Tongue (tissue), 1 donor: ENCODE measurements at regions not wholly inside any gene's neighbourhood (a gene's known extent, or its start where the extent isn't known, plus 50 kb on each side); places are given as distances from the start of the nearest gene placed in this dataset.
A peak's percentile ranks its signal among the peaks of the same experiment; 100 is the strongest.
"Not testable (repeated sequence)": the region's sequence is repeated elsewhere in the genome, so short reads cannot be mapped to it uniquely, and the experiment has no call there.

Source experiments
- DNase-seq: peaks from one replicate; pipeline ENCODE4 v3.0.0-alpha.2; 2015

GRCh38 chr4:31375936-31376335 is 655.8 kb downstream of the PCDH7 start:
- no peak for DNase-seq

DNA sequence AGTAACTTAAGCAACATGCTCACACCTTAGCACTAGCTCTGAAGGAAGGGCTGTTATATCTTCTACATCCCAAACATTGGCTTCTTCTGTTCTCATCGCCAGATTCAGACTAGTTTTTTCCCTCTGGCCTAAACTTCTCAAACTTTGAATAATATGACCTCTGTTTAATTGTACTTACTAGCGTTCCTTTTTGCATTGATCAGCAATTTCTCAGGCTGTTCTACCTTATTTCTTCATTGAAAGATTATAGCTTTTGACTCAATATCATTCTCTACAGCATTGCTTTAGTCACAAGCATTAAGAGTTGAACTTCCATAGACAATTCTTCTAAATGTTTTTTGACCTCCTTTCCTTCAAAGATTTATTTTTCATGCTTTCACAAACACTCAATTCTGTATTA is 659.2 kb downstream of the PCDH7 start:
- DNase-seq, result no peak

DNA sequence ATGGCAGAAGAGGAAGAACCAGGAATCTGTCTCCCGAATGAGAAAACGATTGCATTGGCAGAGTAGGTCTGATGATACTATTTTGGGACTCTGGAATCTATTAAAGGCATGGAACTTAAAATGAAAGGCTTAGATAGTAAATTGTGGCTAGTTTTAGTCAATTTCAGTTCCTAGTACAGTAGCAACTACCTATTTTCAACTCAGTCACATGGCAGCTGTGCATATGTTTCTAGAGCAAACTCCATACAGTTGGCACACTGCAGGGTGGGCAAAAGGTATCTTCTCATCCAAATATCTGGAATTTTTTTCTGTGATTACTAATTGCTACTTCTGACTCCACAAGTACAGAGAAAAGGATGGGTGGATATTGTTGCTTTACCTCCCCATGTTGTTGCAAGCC is 663.6 kb downstream of the PCDH7 start:
- no peak for DNase-seq

DNA sequence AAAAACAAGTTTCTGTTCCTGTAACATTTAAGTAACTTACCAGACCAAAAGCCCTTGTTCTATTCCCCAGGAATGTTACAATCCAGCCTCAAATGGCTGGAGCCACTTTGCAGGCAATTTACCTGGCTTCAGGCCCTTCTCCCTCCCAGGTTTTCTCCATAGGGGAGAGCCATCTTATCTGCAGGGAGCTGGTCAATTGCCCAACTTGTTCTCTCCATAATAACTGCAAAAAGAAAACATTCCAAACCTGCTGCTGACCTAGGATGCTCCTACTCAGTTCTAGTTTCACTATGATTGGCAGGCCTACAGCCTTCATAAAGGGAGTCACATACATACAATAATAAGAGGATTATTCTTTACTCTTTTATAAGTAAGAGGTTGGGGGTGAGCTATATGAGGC is 670.7 kb downstream of the PCDH7 start:
- DNase-seq, result no peak

GRCh38 chr4:31391976-31392375 is 671.8 kb downstream of the PCDH7 start:
- no peak for DNase-seq

DNA sequence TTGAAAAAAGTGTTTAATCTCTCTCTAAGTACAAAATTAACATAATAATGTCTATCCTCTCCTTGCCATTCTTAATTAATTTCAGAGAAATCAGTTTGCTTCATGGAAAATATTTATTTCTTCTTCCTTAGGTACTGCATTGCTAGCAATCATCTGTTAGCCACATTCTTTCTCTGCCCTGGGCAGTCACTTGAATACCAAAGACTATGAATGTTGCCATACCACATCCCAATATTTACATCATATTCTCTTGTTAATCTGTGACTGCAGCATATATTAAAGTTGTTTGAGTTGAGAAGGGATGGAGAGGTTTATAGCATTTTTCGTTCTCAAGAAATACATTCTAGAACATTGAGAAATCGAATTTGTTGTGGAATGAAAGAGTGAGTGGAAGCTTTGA is 672.8 kb downstream of the PCDH7 start:
- no peak for DNase-seq

- DNase-seq, result peak; percentile 16
Observed at GRCh38 chr4:31408121-31408520, 688.0 kb downstream of the PCDH7 start.

GRCh38 chr4:31411565-31411964 is 691.4 kb downstream of the PCDH7 start:
- no peak for DNase-seq

DNA sequence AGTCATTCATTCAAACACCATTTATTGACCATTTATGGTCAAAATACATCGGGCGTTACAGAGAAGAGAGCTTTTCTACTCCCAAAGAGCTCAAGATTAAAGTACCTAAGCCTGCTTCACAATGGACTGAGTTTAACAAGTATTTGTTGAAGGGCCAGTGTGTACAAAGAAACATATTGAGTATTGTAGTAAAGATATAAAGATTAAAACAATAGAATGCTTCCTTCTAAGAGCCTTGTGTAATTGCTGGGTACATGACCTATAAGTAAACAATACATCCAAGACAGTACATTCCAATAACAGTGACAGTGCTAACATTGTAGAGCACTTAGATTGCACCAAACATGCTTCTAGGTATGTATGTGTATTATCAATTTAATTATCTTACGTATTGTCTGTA is 695.5 kb downstream of the PCDH7 start:
- no peak for DNase-seq

GRCh38 chr4:31416498-31416897 is 696.3 kb downstream of the PCDH7 start:
- no peak for DNase-seq

DNA sequence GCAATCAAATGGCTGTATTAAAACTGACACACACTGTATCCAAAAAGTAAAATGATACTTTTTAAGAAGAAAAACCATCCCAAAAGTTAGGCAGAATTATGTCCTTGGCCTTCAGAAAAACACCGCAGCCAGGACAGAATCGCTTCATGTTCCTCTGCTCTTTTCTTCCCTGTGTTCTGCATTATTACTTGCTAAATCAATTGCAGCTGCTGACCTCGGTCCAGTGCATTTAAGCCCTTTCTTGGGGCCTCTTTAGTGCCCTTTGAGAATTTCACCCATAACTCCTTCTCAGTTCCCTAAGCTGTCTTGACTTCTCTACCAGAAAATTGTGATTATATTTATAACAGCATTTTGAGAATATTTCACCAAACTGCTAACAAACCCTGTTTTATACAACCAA is 696.9 kb downstream of the PCDH7 start:
- DNase-seq, result no peak

- no peak for DNase-seq
Observed at GRCh38 chr4:31422006-31422405, 701.8 kb downstream of the PCDH7 start.

DNA sequence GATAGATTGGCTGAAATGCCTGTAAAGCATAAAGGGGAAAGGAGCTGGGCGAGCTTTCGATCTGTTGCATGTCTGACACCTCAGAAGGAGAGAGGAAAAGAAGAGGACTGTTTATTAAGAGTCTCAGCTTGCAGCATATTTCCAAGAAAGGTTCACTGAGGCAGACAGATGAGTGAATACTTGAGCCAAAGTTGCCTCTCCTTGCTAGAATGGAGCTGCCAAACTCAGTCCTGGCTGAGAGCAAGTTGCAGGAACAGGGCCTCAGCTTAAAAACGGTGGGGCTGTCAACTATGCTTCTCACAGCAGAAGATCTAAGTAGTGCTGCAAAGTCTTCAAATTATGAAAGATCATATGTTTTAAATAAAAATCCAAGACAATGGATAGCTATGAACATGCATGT is 707.5 kb downstream of the PCDH7 start:
- peak; percentile 23 for DNase-seq

GRCh38 chr4:31442236-31442635 is 722.1 kb downstream of the PCDH7 start:
- no peak for DNase-seq

GRCh38 chr4:31445526-31445925 is 725.4 kb downstream of the PCDH7 start:
- no peak for DNase-seq

DNA sequence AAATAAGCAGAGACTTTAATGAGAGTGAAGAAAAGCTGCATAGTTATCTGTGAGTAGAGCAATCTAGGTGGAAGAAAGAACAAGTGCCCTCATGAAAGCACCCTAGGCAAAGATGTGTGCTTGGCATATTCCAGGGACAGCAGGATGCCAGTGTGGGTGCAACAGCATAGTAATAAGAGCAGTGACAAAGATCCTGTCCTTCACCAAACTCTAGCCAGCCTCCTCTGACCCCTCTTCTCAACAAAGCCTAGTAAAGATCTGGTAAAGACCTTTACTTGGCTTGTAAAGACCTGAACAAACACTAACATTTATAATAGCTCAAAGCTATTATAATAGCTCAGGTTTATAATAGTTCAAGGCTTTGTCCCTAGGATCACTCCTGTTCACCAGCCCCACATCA is 735.4 kb downstream of the PCDH7 start:
- DNase-seq, result no peak

GRCh38 chr4:31458813-31459212 is 738.6 kb downstream of the PCDH7 start:
- DNase-seq, result no peak

DNA sequence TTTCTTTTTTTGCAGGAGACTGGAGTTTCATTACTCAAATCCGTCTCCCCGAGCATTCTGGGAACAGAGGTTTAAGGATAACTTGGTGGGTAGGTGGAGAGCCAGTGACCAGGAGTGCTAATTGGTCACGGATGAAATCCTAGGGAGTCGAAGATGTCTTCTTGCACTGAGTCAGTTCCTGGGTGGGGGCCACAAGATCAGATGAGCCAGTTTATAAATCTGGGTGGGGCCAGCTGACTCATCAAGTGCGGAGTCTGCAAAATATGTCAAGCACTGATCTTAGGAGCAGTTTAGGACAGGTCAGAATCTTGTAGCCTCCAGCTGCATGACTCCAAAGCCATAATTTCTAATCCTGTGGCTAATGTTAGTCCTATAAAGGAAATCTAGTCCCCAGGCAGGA is 741.3 kb downstream of the PCDH7 start:
- no peak for DNase-seq

DNA sequence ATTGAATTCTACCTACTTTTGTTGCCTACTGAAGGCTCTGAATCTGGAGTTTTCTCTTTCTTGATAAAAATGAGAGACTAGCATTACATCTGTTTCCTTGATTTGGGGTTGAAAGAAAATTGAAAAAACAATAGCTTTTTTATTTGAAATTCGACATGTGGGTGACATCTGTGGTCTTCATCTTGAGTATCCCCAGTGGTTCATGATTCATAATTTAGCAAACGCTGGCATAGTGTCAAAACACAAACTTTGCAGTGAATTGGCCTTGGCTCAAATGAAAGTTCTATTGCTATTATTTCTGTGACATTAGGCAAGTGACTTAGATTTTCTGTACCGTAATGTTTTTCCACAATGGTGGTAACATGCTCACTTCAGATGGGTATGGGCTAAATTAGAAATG is 747.6 kb downstream of the PCDH7 start:
- no peak for DNase-seq

DNA sequence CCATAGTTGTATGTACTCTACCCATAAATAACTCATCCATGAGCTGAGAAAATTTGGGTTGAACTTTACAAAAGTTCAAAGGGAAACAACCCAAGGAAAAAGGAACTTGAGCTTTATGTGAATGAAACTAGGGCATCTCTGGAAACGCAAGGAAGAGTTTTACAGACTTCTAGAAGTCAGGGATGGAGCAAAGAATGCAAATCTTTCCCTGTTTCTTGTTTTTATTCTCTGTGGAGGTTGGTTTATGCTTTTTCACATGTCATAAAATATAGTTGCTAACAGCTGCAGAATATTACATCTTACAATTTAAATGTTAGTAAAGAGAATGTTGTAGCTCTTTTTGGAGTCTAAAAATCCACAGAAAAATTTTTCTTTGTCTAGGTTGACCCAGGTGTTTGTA is 754.1 kb downstream of the PCDH7 start:
- DNase-seq, result no peak

DNA sequence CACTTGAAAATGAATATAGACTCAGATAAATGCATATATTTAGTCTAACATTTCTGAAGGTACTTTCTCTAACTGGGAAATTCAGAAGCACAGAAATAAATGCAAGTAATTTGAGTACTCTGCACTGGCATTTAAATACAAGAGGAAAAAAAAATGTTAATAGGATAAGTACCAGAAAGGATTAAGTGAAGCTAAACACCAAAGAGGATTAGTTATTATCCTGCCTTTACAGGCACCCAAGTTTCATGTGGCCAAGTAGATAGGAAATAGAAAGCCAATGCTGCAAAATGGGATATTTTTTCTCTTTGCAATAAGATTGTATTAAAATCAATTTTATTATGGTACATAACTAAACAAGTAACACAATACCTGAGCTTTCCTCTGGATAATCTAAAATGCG is 762.5 kb downstream of the PCDH7 start:
- peak; percentile 2 for DNase-seq

DNA sequence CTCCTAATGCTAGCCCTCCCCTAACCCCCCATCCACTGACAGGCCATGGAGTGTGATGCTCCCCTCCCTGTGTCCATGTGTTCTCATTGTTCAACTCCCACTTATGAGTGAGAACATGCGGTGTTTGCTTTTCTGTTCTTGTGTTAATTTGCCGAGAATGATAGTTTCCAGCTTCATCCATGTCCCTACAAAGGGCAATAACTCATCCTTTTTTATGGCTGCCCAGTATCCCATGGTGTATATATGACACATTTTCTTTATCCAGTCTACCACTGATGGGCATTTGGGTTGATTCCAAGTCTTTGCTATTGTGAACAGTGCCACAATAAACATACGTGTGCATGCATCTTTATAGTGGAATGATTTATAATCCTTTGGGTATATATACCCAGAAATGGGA is 779.0 kb downstream of the PCDH7 start:
- DNase-seq, result not testable (repeated sequence)

- DNase-seq, result no peak
Observed at GRCh38 chr4:31516520-31516919, 796.4 kb downstream of the PCDH7 start.

DNA sequence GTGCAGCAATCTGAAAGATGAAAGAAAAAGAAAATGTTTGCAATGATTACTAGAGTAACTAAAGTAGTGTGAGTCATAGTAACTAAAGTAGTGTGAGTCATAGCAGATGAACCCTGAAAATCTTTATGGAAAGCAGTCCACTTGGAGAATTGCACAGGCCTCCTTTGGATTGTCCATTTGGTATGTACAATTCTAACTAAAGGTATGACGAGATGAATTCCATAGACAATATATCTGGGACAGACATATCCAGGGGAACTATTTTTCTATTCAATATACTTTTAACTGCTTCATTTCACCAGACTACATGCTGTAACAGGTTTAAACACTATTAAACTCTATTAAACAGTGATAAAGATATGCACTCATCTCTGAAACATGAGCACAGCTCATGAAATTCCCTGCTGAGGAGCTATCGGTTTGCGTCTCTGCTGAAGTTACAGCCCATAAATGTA is 798.7 kb downstream of the PCDH7 start:
- no peak for DNase-seq

- DNase-seq, result no peak
Observed at GRCh38 chr4:31530555-31530954, 810.4 kb downstream of the PCDH7 start.

DNA sequence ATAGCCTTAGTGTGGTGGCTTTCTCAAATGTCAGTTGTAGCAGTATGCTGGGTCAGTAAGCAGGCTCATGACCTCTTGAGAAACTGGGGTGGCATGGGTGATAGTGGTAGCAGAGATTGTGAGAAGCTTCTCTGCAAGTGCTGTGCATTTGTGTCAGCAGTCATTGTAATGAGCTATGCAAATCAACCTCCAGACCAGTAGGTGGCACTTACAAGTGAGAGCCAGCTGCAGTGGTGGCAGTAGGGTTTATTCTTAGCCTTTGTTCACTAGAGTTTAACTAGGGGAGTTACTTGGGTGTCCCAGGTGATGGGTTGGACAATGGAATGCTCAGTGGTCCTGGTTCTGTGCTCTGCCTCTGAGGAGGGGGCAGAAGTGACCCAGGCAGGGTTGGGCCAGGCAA is 818.7 kb downstream of the PCDH7 start:
- no peak for DNase-seq
